Mucosa of descending colon (tissue), 3 donors: ENCODE measurements at regions not wholly inside any gene's neighbourhood (a gene's known extent, or its start where the extent isn't known, plus 50 kb on each side); places are given as distances from the start of the nearest gene placed in this dataset.

Experiments
- ATAC-seq: fragments of 200-7000 bp; cut with Tn5 transposase; one replicate; pipeline ENCODE4 v1.9.1; 2020; ENCODE audit warnings: mild to moderate bottlenecking, moderate library complexity
- DNase-seq, 3 donors: peaks; one replicate each; pipeline ENCODE4 v3.0.0-alpha.2; 2020
- H3K36me3 ChIP-seq: fragments of 200-600 bp; one replicate; pipeline ENCODE4 v1.8.0; 2021; ENCODE audit warnings: low read depth, mild to moderate bottlenecking
- H3K4me1 ChIP-seq: fragments of 200-600 bp; one replicate; pipeline ENCODE4 v1.8.0; 2021; ENCODE audit warnings: low read depth, mild to moderate bottlenecking
- H3K4me3 ChIP-seq: fragments of 200-600 bp; one replicate; pipeline ENCODE4 v1.8.0; 2021; ENCODE audit warnings: mild to moderate bottlenecking
- H3K9me3 ChIP-seq: fragments of 200-600 bp; one replicate; pipeline ENCODE4 v1.8.0; 2021; ENCODE audit warnings: mild to moderate bottlenecking
- CTCF ChIP-seq: fragments of 200-600 bp; IDR thresholded peaks from one replicate; pipeline ENCODE4 v1.8.0; 2022; ENCODE audit warnings: antibody characterized with exemption, mild to moderate bottlenecking
- intact Hi-C, 2 donors: fragments of 100-400 bp; cut with DNase I in 1 of 2; cut with micrococcal nuclease in 1 of 2; formaldehyde crosslinking; loops; one replicate each; pipeline versions ENCODE4 v1.11.0 to v1.11.1; 2022; cut with DNase I, micrococcal nuclease
- donor health status: DM: no; HTN: no; CAD: no; lungs with moderate emphysema.
- donor health status: DM: no; HTN: no; CAD: no.
- donor health status: DM: no; HTN: yes; CAD: no.

GRCh38 chr6:27812805-27813492 lies 99.2 kb downstream of the OR2B2 start:
- intact Hi-C loops, result no loop called here
- Histone ChIP-seq H3K4me1 (peaks cover 22% of the 10 kb centered on the region), H3K9me3 (no peaks in the 10 kb centered on the region), H3K4me3 (no peak overlapping the region), H3K36me3 (peaks cover 1% of the 10 kb centered on the region)
- no peak for ATAC-seq
- TF ChIP-seq CTCF, result no peak
- DNase-seq, result no peak

- H3K4me3 ChIP-seq, result no peak overlapping the region
- DNase-seq (no peak), ATAC-seq (no peak)
- H3K4me1 ChIP-seq, result peaks cover 22% of the 10 kb centered on the region
- no peaks in the 10 kb centered on the region for H3K9me3 ChIP-seq
- no peak for TF ChIP-seq CTCF
- intact Hi-C loops, result no loop called here
- H3K36me3 ChIP-seq, result peaks cover 4% of the 10 kb centered on the region
These were observed 100.0 kb downstream of the OR2B2 start for GRCh38 chr6:27812078-27812804.

DNA sequence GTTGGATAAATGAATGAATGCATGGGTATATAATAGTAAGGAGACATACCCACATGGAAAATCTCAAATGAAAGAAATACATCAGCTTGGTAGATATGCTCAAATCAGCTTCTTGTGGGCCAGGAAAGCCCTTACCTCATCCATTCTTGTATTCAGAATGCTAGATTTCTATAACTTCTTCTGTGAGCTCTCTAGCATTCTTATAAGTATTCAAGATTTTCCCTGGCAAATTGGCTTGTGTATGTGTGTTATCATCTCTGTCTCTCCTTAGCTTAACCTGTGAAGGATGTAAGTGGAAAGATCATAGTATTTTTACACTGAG lies 100.8 kb downstream of the OR2B2 start:
- no peak for TF ChIP-seq CTCF
- intact Hi-C loops, result no loop called here
- no peak overlapping the region for H3K4me3 ChIP-seq
- DNase-seq (no peak), ATAC-seq (no peak)
- H3K4me1 ChIP-seq, result peaks cover 29% of the 10 kb centered on the region
- peaks cover 4% of the 10 kb centered on the region for H3K36me3 ChIP-seq
- no peaks in the 10 kb centered on the region for H3K9me3 ChIP-seq

GRCh38 chr6:27810768-27811450 lies 101.3 kb downstream of the OR2B2 start:
- intact Hi-C loops, result no loop called here
- ATAC-seq (no peak), DNase-seq (peak in 1 of 3 donors; percentile 38)
- Histone ChIP-seq H3K4me1 (peaks cover 29% of the 10 kb centered on the region), H3K4me3 (peak overlapping the region; percentile 47), H3K36me3 (peaks cover 4% of the 10 kb centered on the region), H3K9me3 (no peaks in the 10 kb centered on the region)
- no peak for TF ChIP-seq CTCF

- no peaks in the 10 kb centered on the region for H3K9me3 ChIP-seq
- DNase-seq (peak; percentile 81 to 91 (median 86)), ATAC-seq (peak; percentile 73)
- peaks cover 4% of the 10 kb centered on the region for H3K36me3 ChIP-seq
- intact Hi-C loops, result no loop called here
- no peak for TF ChIP-seq CTCF
- peaks cover 29% of the 10 kb centered on the region for H3K4me1 ChIP-seq
- H3K4me3 ChIP-seq, result peak overlapping the region; percentile 47
These were observed 102.0 kb downstream of the OR2B2 start for GRCh38 chr6:27809939-27810767.
